HEK293T (cell line): ENCODE measurements at regions not wholly inside any gene's neighbourhood (a gene's known extent, or its start where the extent isn't known, plus 50 kb on each side); places are given as distances from the start of the nearest gene placed in this dataset.

Experiments
- CTCF ChIA-PET: fragments of 350-600 bp; formaldehyde crosslinking; extraction: SDS; loops from one replicate; lab custom pipeline; 2021; ENCODE audit warnings: antibody characterized with exemption, inconsistent platforms; lab: Yijun Ruan, JAX
- POLR2A ChIA-PET: fragments of 350-600 bp; formaldehyde crosslinking; extraction: SDS; loops from one replicate; lab custom pipeline; 2020; ENCODE audit warnings: antibody characterized with exemption, inconsistent platforms; lab: Yijun Ruan, JAX
- DNase-seq: peaks from one replicate; pipeline ENCODE4 v3.0.0; 2012; ENCODE audit warnings: mixed read lengths; ENCODE audit errors: extremely low spot score
- ARNT ChIP-seq: fragments of 450-650 bp; IDR thresholded peaks from 2 replicates; pipeline ENCODE4 v1.6.1; 2017; ENCODE audit warnings: mild to moderate bottlenecking
- BHLHE40 ChIP-seq: fragments of 450-650 bp; IDR thresholded peaks from 2 replicates; pipeline ENCODE4 v1.6.1; 2016; ENCODE audit warnings: mild to moderate bottlenecking, moderate library complexity, borderline replicate concordance
- CTBP1 ChIP-seq: fragments of 450-650 bp; IDR thresholded peaks from 2 replicates; pipeline ENCODE4 v1.6.1; 2016; ENCODE audit warnings: borderline replicate concordance
- ELF4 ChIP-seq: fragments of 450-650 bp; IDR thresholded peaks from 2 replicates; pipeline ENCODE4 v1.6.1; 2017; ENCODE audit warnings: antibody characterized with exemption
- FOXA1 ChIP-seq: fragments of 450-650 bp; IDR thresholded peaks from 2 replicates; pipeline ENCODE4 v1.6.1; 2016; ENCODE audit warnings: mild to moderate bottlenecking
- FOXK2 ChIP-seq: fragments of 450-650 bp; IDR thresholded peaks from 2 replicates; pipeline ENCODE4 v1.6.1; 2016; ENCODE audit warnings: mild to moderate bottlenecking
- FOXM1 ChIP-seq: fragments of 450-650 bp; IDR thresholded peaks from 2 replicates; pipeline ENCODE4 v1.6.1; 2017; ENCODE audit warnings: mild to moderate bottlenecking, borderline replicate concordance
- HDGF ChIP-seq: fragments of 450-650 bp; IDR thresholded peaks from 2 replicates; pipeline ENCODE4 v1.6.1; 2017; ENCODE audit warnings: antibody characterized with exemption, borderline replicate concordance
- L3MBTL2 ChIP-seq: fragments of 450-650 bp; conservative IDR thresholded peaks from 2 replicates; pipeline ENCODE4 v1.6.1; 2016; ENCODE audit warnings: mild to moderate bottlenecking
- LEF1 ChIP-seq: fragments of 450-650 bp; IDR thresholded peaks from 2 replicates; pipeline ENCODE4 v1.6.1; 2017; ENCODE audit warnings: mild to moderate bottlenecking, borderline replicate concordance
- NFRKB ChIP-seq: fragments of 450-650 bp; IDR thresholded peaks from 2 replicates; pipeline ENCODE4 v1.6.1; 2016; ENCODE audit warnings: mild to moderate bottlenecking, moderate library complexity
- SP1 ChIP-seq: fragments of 450-650 bp; IDR thresholded peaks from 2 replicates; pipeline ENCODE4 v1.6.1; 2017
- SUZ12 ChIP-seq: fragments of 450-650 bp; IDR thresholded peaks from 2 replicates; pipeline ENCODE4 v1.6.1; 2016; ENCODE audit warnings: mild to moderate bottlenecking
- TARDBP ChIP-seq: fragments of 450-650 bp; IDR thresholded peaks from 2 replicates; pipeline ENCODE4 v1.6.1; 2016
- ZNF384 ChIP-seq: fragments of 450-650 bp; IDR thresholded peaks from 2 replicates; pipeline ENCODE4 v1.6.1; 2016
- TF ChIP-seq, protein P1 (sequence below): fragments of 450-650 bp; IDR thresholded peaks from 2 replicates; pipeline ENCODE4 v1.6.1; 2016

DNA sequence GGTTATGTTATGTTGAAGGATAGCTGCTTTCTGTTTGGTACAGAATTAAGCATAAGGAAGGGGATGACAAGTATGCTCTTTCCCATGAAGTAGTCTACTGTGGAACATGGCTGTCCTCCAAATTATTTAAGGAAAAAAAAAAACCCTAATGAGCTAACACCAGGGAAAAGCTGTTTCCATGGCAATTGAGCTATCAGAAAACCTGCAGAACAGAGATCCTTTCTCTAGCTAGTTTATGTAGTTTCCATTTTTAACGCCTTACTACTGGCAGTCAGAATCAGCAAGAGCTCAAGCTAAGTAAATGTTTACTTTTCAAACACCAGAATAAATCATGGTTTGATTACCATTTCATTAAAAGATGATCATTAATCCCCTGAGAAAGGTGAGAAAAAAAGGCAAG lies 287.4 kb upstream of the TARS1 start:
- ChIA-PET POLR2A (no interaction called here), CTCF (interaction anchor here (0.6 kb wide), 1 partner anchor 96 kb away, joined by 4 read pairs; no protein-coding TSS in a partner anchor)
- TF ChIP-seq, protein P1, sequence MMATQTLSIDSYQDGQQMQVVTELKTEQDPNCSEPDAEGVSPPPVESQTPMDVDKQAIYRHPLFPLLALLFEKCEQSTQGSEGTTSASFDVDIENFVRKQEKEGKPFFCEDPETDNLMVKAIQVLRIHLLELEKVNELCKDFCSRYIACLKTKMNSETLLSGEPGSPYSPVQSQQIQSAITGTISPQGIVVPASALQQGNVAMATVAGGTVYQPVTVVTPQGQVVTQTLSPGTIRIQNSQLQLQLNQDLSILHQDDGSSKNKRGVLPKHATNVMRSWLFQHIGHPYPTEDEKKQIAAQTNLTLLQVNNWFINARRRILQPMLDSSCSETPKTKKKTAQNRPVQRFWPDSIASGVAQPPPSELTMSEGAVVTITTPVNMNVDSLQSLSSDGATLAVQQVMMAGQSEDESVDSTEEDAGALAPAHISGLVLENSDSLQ: no peak
- TF ChIP-seq FOXK2: no peak
- TF ChIP-seq HDGF: no peak
- no peak for TF ChIP-seq NFRKB
- TF ChIP-seq FOXM1: no peak
- no peak for TF ChIP-seq ARNT
- TF ChIP-seq SP1: no peak
- TF ChIP-seq ZNF384: no peak
- TF ChIP-seq BHLHE40: no peak
- TF ChIP-seq SUZ12: no peak
- no peak for TF ChIP-seq CTBP1
- TF ChIP-seq L3MBTL2: no peak

DNA sequence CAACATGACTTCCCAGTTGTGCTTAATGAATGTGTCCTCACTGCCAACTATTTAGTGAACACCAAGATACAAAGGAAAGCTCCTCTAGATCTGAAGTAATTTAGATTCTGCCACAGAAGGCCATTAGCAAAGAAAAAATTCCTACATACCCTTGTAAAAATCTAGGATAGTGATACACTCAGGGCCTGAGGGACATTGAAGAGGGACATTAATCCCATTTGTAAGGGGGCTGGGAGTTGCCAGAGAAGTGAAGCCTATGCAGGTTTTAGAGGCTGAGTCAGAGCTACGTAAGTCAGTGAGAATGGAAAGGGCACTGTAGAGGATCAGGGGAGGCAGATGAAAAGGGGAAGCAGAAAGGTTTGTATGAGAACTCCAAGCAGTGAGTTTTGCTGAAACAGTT lies 286.9 kb upstream of the TARS1 start:
- ChIA-PET CTCF (interaction anchor here (0.6 kb wide), 1 partner anchor 97 kb away, joined by 4 read pairs; no protein-coding TSS in a partner anchor), POLR2A (no interaction called here)
- DNase-seq: no peak
- TF ChIP-seq ARNT (no peak), FOXM1 (no peak), CTBP1 (no peak), FOXA1 (no peak), LEF1 (no peak), SUZ12 (no peak), SP1 (no peak), ZNF384 (no peak), BHLHE40 (no peak), FOXK2 (no peak), ELF4 (no peak), NFRKB (no peak)
- TF ChIP-seq, protein P1: no peak

More for the DNA sequence above, 287.4 kb upstream of the TARS1 start:
- DNase-seq: no peak

DNA sequence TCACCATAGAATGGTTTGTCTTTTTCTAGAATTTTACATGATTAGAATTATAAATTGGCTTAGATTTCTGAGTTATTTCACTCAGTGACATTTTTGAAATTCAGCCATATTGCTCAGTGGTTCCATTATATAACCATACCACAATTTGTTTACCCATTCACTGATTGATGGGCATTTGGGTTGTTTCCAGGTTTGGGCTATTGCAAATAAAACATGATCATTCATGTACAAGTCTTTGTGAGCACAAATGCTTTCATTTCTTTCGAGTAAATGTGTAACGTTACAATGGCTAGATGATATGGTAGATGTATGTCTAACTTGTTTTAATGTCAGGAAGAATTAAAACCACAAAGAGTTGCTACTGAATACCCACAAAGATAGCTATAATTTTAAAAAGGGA lies 279.9 kb upstream of the TARS1 start:
- ChIA-PET CTCF (no interaction called here), POLR2A (no interaction called here)
- no peak for TF ChIP-seq ZNF384
- no peak for TF ChIP-seq CTBP1
- no peak for TF ChIP-seq TARDBP
- TF ChIP-seq LEF1: no peak
- TF ChIP-seq L3MBTL2: no peak
- TF ChIP-seq, protein P1: no peak
- no peak for DNase-seq

DNA sequence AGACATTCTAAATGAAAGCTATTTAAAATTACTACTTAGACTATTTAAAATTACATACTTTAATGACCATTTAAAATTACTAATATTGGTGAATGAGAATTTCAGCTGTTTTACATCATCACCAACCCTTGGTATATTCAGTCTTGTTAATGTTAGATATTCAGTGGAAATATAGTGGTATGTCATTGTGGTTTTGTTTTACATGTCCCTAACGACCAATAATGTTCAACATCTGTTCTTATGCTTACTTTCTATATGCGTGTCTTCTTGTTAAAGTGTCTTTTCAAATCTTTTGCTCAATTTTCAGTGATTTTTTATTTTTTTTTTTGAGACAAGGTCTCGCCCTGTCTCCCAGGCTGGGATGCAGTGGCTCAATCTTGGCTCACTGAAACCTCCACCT lies 279.3 kb upstream of the TARS1 start:
- ChIA-PET CTCF (interaction anchor here (0.6 kb wide), 1 partner anchor 1125 kb away, joined by 4 read pairs; no protein-coding TSS in a partner anchor), POLR2A (no interaction called here)
- no peak for DNase-seq
- TF ChIP-seq FOXA1 (no peak), LEF1 (no peak), FOXM1 (no peak), TARDBP (no peak), ZNF384 (no peak), L3MBTL2 (no peak), ARNT (no peak), FOXK2 (no peak), SP1 (no peak), HDGF (no peak), BHLHE40 (no peak), NFRKB (no peak), CTBP1 (no peak), ELF4 (no peak), SUZ12 (no peak)
- TF ChIP-seq, protein P1: no peak

DNA sequence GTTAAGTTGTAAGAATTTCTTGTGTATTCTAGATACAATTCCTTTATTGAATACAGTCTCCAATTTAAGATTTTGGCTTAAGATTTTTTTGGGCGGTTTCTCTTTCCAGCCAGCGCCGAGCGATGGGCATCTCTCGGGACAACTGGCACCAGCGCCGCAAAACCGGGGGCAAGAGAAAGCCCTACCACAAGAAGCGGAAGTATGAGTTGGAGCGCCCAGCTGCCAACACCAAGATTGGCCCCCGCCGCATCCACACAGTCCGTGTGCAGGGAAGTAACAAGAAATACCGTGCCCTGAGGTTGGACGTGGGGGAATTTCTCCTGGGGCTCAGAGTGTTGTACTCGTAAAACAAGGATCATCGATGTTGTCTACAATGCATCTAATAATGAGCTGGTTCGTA lies 278.7 kb upstream of the TARS1 start:
- DNase-seq: no peak
- ChIA-PET POLR2A (no interaction called here), CTCF (interaction anchor here (0.6 kb wide), 1 partner anchor 1126 kb away, joined by 4 read pairs; no protein-coding TSS in a partner anchor)
- TF ChIP-seq ZNF384 (no peak), CTBP1 (no peak), FOXK2 (no peak)

DNA sequence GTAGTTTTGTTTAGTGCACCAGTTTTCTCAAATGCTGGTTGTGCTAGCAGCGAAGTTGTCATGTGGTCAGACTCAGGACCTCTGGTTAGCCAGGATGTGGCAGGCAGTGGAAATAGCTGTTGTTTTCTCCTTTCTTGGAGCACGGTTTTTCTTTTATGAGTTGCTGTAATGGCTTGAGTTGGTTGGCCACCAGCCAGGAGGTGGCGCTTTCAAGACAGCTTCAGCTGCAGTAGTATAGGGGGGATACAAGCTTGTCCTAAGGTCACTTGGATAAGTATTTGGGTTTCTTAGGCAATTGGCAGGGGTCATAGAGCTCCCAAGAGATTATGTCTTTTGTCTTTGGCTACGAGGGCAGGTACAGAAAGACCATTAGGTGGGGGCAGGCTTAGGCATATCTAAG lies 274.2 kb upstream of the TARS1 start:
- ChIA-PET POLR2A (no interaction called here), CTCF (no interaction called here)
- no peak for DNase-seq
- TF ChIP-seq HDGF (no peak), ZNF384 (no peak), ELF4 (no peak), FOXK2 (no peak), SP1 (no peak), ARNT (no peak), CTBP1 (no peak), FOXM1 (no peak), L3MBTL2 (no peak), NFRKB (no peak)
